Liver (tissue), 8 donors: ENCODE measurements at regions not wholly inside any gene's neighbourhood (a gene's known extent, or its start where the extent isn't known, plus 50 kb on each side); places are given as distances from the start of the nearest gene placed in this dataset.

Experiments
- DNase-seq: peaks from one replicate; pipeline ENCODE4 v3.0.0-alpha.2; 2017; ENCODE audit warnings: low spot score
- H3K27ac ChIP-seq, 2 donors: one replicate each; pipeline ENCODE4 v1.7.0; 2013; ENCODE audit warnings: inconsistent platforms in 2 of 2, low read length in 2 of 2, control low read depth in 1 of 2, low read depth in 1 of 2, mild to moderate bottlenecking in 1 of 2
- H3K27me3 ChIP-seq, 4 donors: one replicate each; pipeline versions ENCODE4 v1.6.1 to v1.7.0; 2013; ENCODE audit warnings: low read length in 3 of 4, inconsistent platforms in 1 of 4, mild to moderate bottlenecking in 1 of 4, moderate library complexity in 1 of 4; ENCODE audit not compliant: control insufficient read depth in 4 of 4, insufficient read depth in 4 of 4
- H3K36me3 ChIP-seq, 4 donors: one replicate each; pipeline versions ENCODE4 v1.6.1 to v1.7.0; 2013; ENCODE audit warnings: low read length in 3 of 4, mild to moderate bottlenecking in 3 of 4, low read depth in 1 of 4, moderate library complexity in 1 of 4; ENCODE audit not compliant: control insufficient read depth in 4 of 4, insufficient read depth in 3 of 4
- H3K4me1 ChIP-seq, 4 donors: one replicate each; pipeline versions ENCODE4 v1.6.1 to v1.7.0; 2013; ENCODE audit warnings: low read length in 3 of 4, mild to moderate bottlenecking in 3 of 4, moderate library complexity in 1 of 4; ENCODE audit not compliant: control insufficient read depth in 4 of 4, insufficient read depth in 4 of 4
- H3K4me3 ChIP-seq, 3 donors: one replicate each; pipeline versions ENCODE4 v1.6.1 to v1.7.0; 2013; ENCODE audit warnings: low read length in 3 of 3, control low read depth in 1 of 3, low read depth in 1 of 3, mild to moderate bottlenecking in 1 of 3
- H3K9ac ChIP-seq, 2 donors: one replicate each; pipeline ENCODE4 v1.7.0; 2013; ENCODE audit warnings: low read length in 2 of 2, mild to moderate bottlenecking in 2 of 2, moderate library complexity in 2 of 2, control low read depth in 1 of 2, low read depth in 1 of 2
- H3K9me3 ChIP-seq, 4 donors: one replicate each; pipeline versions ENCODE4 v1.6.1 to v1.7.0; 2013; ENCODE audit warnings: low read length in 3 of 4; ENCODE audit not compliant: control insufficient read depth in 4 of 4
- EGR1 ChIP-seq, 2 donors: IDR thresholded peaks; 2 replicates each; pipeline ENCODE4 v1.6.1; 2016 to 2018; ENCODE audit warnings: antibody characterized with exemption in 2 of 2, low read depth in 2 of 2
- FOXA1 ChIP-seq: IDR thresholded peaks from 2 replicates; pipeline ENCODE4 v1.6.1; 2016; ENCODE audit warnings: antibody characterized with exemption
- FOXA2 ChIP-seq: IDR thresholded peaks from 2 replicates; pipeline ENCODE4 v1.6.1; 2016; ENCODE audit warnings: antibody characterized with exemption
- HNF4A ChIP-seq, 2 donors: conservative IDR thresholded peaks; 2 replicates each; pipeline ENCODE4 v1.6.1; 2016; ENCODE audit warnings: antibody characterized with exemption in 2 of 2, mild to moderate bottlenecking in 2 of 2
- JUND ChIP-seq, 2 donors: IDR thresholded peaks; 2 replicates each; pipeline ENCODE4 v1.6.1; 2016; ENCODE audit warnings: antibody characterized with exemption in 2 of 2
- NR2F2 ChIP-seq: IDR thresholded peaks from 2 replicates; pipeline ENCODE4 v1.6.1; 2016; ENCODE audit warnings: antibody characterized with exemption
- RAD21 ChIP-seq, 2 donors: IDR thresholded peaks; 2 replicates each; pipeline ENCODE4 v1.6.1; 2016; ENCODE audit warnings: antibody characterized with exemption in 2 of 2, mild to moderate bottlenecking in 2 of 2
- RXRA ChIP-seq, 2 donors: IDR thresholded peaks; 2 replicates each; pipeline ENCODE4 v1.6.1; 2017 to 2018; ENCODE audit warnings: antibody characterized with exemption in 2 of 2, mild to moderate bottlenecking in 1 of 2
- SP1 ChIP-seq: IDR thresholded peaks from 2 replicates; pipeline ENCODE4 v1.6.1; 2018; ENCODE audit warnings: antibody characterized with exemption, mild to moderate bottlenecking
- TAF1 ChIP-seq: conservative IDR thresholded peaks from 2 replicates; pipeline ENCODE4 v1.6.1; 2016; ENCODE audit warnings: antibody characterized with exemption, mild to moderate bottlenecking
- YY1 ChIP-seq: IDR thresholded peaks from 2 replicates; pipeline ENCODE4 v1.6.1; 2016; ENCODE audit warnings: antibody characterized with exemption, mild to moderate bottlenecking
- WGBS: extraction: QIAGEN DNeasy Blood & Tissue Kit; methylation state at CpG from one replicate; pipeline ENCODE4 v1.1.7; 2013; 5-methylcytosine and 5-hydroxymethylcytosine counted together
- TF ChIP-seq, protein P1 (sequence below): IDR thresholded peaks from 2 replicates; pipeline ENCODE4 v1.6.1; 2016; ENCODE audit warnings: antibody characterized with exemption
- TF ChIP-seq, protein P2 (sequence below): IDR thresholded peaks from 2 replicates; pipeline ENCODE4 v1.6.1; 2016; ENCODE audit warnings: antibody characterized with exemption
- TF ChIP-seq, protein P3 (sequence below): IDR thresholded peaks from 2 replicates; pipeline ENCODE4 v1.6.1; 2016; ENCODE audit warnings: antibody characterized with exemption
- TF ChIP-seq, protein P4 (sequence below): fragments of 150-350 bp; IDR thresholded peaks from 2 replicates; pipeline ENCODE4 v1.5.1; 2017; ENCODE audit warnings: improper control_type of control experiment, low read depth, low read length; ENCODE audit not compliant: missing input control
- donor health status: healthy.
- donor health status: healthy.
- donor health status: healthy.
- donor health status: healthy.
- donor health status: healthy.

DNA sequence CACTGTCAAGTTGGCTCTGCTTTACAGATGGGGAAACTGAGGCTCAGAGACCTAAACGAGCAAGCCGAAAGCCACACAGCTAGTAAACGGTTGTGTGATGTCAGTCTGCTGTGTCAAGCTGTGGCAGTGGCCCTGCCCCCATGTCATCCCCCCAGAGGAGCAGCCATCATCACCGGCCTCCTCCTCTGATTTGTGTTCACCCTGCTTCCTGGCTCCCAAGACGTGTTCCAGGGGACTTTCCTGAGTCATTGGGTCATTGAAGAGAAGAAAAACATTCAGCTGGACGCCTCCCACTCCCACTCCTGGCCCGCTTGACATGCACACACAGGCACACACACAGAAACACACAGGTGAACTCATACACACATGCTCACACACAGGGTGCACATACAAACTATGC lies 54.0 kb upstream of the CIBAR2 start:
- TF ChIP-seq RXRA (IDR thresholded peaks at IDR 0.05) (no peak), JUND (IDR thresholded peaks at IDR 0.05) (no peak)
- 79% methylated on average over 7 of the region's 7 CpGs for WGBS
- Histone ChIP-seq H3K4me3 (no peak overlapping the region), H3K4me1 (peaks cover 17 to 46% (median 39%) of the 10 kb centered on the region in 4 donors), H3K9me3 (no peaks in the 10 kb centered on the region), H3K27me3 (no peaks in the 10 kb centered on the region), H3K27ac (no peak overlapping the region), H3K9ac (no peak overlapping the region), H3K36me3 (no peaks in the 10 kb centered on the region)
- no peak for DNase-seq

DNA sequence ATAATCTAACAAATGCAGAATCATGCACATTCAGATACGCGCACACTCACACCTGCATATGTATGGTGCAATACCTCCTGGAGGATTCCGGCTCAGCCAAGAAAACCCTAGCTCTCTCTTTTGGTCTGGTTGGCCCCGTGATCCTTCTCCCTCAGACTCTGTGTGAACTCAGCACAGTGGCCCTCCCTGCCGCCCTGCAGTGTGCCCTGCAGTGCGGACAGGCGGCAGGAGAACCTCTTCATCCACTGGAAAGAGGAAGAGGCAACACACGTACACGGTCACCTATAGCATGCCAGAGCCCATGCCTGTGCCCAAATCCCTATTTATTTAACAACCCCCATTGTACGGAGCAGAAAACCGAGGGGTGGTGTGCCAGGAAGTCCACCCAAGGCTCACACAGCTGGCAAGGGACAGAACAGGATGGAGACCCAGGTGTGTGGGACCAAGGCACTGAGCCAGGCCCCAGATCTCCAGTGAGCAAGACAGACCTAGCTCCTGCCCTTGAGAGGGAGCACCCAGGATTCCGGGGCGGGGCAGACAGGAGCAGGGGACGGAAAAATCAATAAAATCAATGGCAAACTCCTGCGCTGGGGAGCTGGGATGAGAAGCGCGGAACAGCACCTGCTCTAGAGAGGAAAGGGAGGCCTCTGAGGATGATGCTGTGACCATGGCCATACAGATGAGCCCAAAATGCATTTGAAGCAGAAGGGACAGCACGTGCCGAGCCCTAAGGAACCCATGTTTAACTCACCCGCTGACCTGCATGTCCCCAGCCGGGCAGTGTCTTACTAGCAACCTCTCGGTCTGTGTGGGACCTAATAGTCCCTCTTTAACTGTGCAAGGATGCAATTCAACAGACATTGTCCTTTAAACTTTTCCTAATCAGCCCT lies 54.7 kb upstream of the CIBAR2 start:
- Histone ChIP-seq H3K4me1 (peaks cover 17 to 53% (median 46%) of the 10 kb centered on the region in 4 donors), H3K9me3 (no peaks in the 10 kb centered on the region), H3K36me3 (no peaks in the 10 kb centered on the region), H3K27me3 (no peaks in the 10 kb centered on the region), H3K4me3 (peak overlapping the region in 2 of 3 donors; percentile 1 to 62), H3K27ac (peak overlapping the region; percentile 63 to 82), H3K9ac (no peak overlapping the region)
- DNase-seq: no peak
- TF ChIP-seq EGR1 (IDR thresholded peaks at IDR 0.05; ENCODE audit: low read depth in 2 of 2): peak in 1 of 2 donors; percentile 63
- TF ChIP-seq JUND (IDR thresholded peaks at IDR 0.05): peak in 1 of 2 donors; percentile 2
- TF ChIP-seq, protein P1, sequence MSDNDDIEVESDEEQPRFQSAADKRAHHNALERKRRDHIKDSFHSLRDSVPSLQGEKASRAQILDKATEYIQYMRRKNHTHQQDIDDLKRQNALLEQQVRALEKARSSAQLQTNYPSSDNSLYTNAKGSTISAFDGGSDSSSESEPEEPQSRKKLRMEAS: peak; percentile 7
- TF ChIP-seq NR2F2: no peak
- TF ChIP-seq RXRA (IDR thresholded peaks at IDR 0.05): peak in 1 of 2 donors; percentile 24
- TF ChIP-seq, protein P2, sequence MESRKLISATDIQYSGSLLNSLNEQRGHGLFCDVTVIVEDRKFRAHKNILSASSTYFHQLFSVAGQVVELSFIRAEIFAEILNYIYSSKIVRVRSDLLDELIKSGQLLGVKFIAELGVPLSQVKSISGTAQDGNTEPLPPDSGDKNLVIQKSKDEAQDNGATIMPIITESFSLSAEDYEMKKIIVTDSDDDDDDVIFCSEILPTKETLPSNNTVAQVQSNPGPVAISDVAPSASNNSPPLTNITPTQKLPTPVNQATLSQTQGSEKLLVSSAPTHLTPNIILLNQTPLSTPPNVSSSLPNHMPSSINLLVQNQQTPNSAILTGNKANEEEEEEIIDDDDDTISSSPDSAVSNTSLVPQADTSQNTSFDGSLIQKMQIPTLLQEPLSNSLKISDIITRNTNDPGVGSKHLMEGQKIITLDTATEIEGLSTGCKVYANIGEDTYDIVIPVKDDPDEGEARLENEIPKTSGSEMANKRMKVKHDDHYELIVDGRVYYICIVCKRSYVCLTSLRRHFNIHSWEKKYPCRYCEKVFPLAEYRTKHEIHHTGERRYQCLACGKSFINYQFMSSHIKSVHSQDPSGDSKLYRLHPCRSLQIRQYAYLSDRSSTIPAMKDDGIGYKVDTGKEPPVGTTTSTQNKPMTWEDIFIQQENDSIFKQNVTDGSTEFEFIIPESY: no peak
- TF ChIP-seq YY1: peak; percentile 58
- 37% methylated on average over 22 of the region's 22 CpGs for WGBS

DNA sequence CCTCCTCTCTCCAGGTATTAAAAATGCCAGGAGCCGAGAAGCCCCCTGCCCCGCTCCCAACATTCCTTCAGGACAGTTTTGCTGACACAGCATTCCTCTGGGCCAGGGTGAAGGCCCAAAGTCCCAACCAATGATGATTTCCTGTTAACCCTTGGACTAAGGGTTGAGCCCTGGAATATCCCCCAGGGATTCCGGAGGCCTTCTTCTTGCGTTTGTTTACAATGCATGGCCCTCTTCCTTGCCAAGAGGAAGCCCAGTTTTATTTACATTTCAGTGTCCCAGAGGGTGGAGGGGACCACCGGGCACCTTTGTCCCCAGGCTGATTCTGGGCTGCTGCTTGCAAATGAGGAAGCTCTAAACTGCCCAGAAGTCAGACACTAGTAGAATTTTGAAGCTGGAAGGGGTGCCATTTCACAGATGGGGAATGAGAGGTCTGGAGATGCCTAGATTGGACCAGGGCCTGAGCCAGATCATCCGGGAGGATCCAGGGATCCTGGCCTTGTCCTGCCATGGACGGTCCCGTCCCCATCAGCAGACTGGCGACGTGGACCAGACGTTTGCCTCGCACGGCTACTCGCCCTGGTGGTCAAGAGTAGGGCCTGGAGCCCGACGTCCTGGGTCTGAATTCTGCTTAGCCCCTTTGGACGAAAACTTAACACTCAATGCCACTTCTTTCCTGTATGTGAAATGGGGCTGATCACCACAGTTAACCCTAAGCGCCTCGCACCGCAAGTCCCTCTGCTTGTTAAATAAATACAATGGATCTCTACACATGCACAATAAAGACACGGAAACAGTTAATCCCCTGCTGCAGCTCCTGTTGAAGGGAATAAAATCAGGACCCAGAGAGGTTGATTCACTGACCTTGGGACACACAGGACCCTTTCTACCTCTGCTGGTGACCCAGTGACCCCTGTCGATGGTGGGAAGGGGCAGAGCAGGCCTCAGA lies 55.6 kb upstream of the CIBAR2 start:
- H3K9ac ChIP-seq: peak overlapping the region; percentile 18 to 71
- H3K4me3 ChIP-seq: peak overlapping the region in 2 of 3 donors; percentile 60 to 80
- no peaks in the 10 kb centered on the region for H3K9me3 ChIP-seq
- no peaks in the 10 kb centered on the region for H3K27me3 ChIP-seq
- no peaks in the 10 kb centered on the region for H3K36me3 ChIP-seq
- peak overlapping the region; percentile 72 to 82 for H3K27ac ChIP-seq
- peaks cover 17 to 62% (median 54%) of the 10 kb centered on the region in 4 donors for H3K4me1 ChIP-seq
- WGBS: 29% methylated on average over 22 of the region's 22 CpGs
- no peak for DNase-seq
- no peak for TF ChIP-seq RAD21 (IDR thresholded peaks at IDR 0.05)
- TF ChIP-seq SP1: peak; percentile 71
- TF ChIP-seq, protein P3, sequence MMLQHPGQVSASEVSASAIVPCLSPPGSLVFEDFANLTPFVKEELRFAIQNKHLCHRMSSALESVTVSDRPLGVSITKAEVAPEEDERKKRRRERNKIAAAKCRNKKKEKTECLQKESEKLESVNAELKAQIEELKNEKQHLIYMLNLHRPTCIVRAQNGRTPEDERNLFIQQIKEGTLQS: peak; percentile 25
- TF ChIP-seq TAF1: no peak
- peak; percentile 68 for TF ChIP-seq NR2F2
- peak; percentile 90 to 96 for TF ChIP-seq HNF4A (conservative IDR thresholded peaks at IDR 0.05)
- TF ChIP-seq, protein P4, sequence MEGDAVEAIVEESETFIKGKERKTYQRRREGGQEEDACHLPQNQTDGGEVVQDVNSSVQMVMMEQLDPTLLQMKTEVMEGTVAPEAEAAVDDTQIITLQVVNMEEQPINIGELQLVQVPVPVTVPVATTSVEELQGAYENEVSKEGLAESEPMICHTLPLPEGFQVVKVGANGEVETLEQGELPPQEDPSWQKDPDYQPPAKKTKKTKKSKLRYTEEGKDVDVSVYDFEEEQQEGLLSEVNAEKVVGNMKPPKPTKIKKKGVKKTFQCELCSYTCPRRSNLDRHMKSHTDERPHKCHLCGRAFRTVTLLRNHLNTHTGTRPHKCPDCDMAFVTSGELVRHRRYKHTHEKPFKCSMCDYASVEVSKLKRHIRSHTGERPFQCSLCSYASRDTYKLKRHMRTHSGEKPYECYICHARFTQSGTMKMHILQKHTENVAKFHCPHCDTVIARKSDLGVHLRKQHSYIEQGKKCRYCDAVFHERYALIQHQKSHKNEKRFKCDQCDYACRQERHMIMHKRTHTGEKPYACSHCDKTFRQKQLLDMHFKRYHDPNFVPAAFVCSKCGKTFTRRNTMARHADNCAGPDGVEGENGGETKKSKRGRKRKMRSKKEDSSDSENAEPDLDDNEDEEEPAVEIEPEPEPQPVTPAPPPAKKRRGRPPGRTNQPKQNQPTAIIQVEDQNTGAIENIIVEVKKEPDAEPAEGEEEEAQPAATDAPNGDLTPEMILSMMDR: no peak
- peak; percentile 53 for TF ChIP-seq FOXA2
- TF ChIP-seq FOXA1: peak; percentile 38
- TF ChIP-seq EGR1 (IDR thresholded peaks at IDR 0.05; ENCODE audit: low read depth in 2 of 2): no peak
- TF ChIP-seq, protein P2: no peak
- no peak for TF ChIP-seq YY1
- peak; percentile 59 to 70 for TF ChIP-seq RXRA (IDR thresholded peaks at IDR 0.05)
- TF ChIP-seq, protein P1: peak; percentile 12
